GM23248 (cell line): ENCODE measurements at regions not wholly inside any gene's neighbourhood (a gene's known extent, or its start where the extent isn't known, plus 50 kb on each side); places are given as distances from the start of the nearest gene placed in this dataset.

Source experiments
- DNase-seq: peaks from one replicate; pipeline ENCODE4 v3.0.0-alpha.2; 2015
- H2AFZ ChIP-seq: fragments of 200-600 bp; sonication (generic); 2 replicates; pipeline ENCODE4 v1.6.1; 2016; ENCODE audit warnings: antibody characterized with exemption
- H3F3A ChIP-seq: fragments of 200-600 bp; sonication (generic); 2 replicates; pipeline ENCODE4 v1.6.1; 2016; ENCODE audit warnings: mild to moderate bottlenecking, antibody characterized with exemption, mixed run types; ENCODE audit not compliant: insufficient read depth
- H3K27ac ChIP-seq: fragments of 200-600 bp; sonication (generic); 2 replicates; pipeline ENCODE4 v1.5.1; 2016; ENCODE audit warnings: mild to moderate bottlenecking
- H3K27me3 ChIP-seq: fragments of 200-600 bp; sonication (generic); replicated peaks from 2 replicates; pipeline ENCODE4 v1.6.1; 2016; ENCODE audit warnings: mild to moderate bottlenecking; ENCODE audit not compliant: insufficient read depth
- H3K36me3 ChIP-seq: fragments of 200-600 bp; sonication (generic); 2 replicates; pipeline ENCODE4 v1.6.1; 2016; ENCODE audit warnings: low read depth, mild to moderate bottlenecking
- H3K4me1 ChIP-seq: fragments of 200-600 bp; sonication (generic); 2 replicates; pipeline ENCODE4 v1.6.1; 2016; ENCODE audit warnings: mild to moderate bottlenecking; ENCODE audit not compliant: insufficient read depth
- H3K4me2 ChIP-seq: fragments of 200-600 bp; sonication (generic); one replicate; pipeline ENCODE4 v1.6.1; 2016; ENCODE audit warnings: mild to moderate bottlenecking; ENCODE audit not compliant: unreplicated experiment
- H3K4me3 ChIP-seq: fragments of 200-600 bp; sonication (generic); 2 replicates; pipeline ENCODE4 v1.5.1; 2016; ENCODE audit warnings: mild to moderate bottlenecking
- H3K79me2 ChIP-seq: fragments of 200-600 bp; sonication (generic); 2 replicates; pipeline ENCODE4 v1.6.1; 2016; ENCODE audit warnings: mild to moderate bottlenecking; ENCODE audit not compliant: insufficient read depth
- H3K9ac ChIP-seq: fragments of 200-600 bp; sonication (generic); 2 replicates; pipeline ENCODE4 v1.6.1; 2016; ENCODE audit warnings: mild to moderate bottlenecking
- H3K9me2 ChIP-seq: fragments of 200-600 bp; sonication (generic); 2 replicates; pipeline ENCODE4 v1.6.1; 2016; ENCODE audit warnings: mixed run types, mild to moderate bottlenecking, moderate library complexity; ENCODE audit not compliant: insufficient read depth
- H3K9me3 ChIP-seq: fragments of 200-600 bp; sonication (generic); one replicate; pipeline ENCODE4 v1.6.1; 2017; ENCODE audit warnings: low read depth
- H4K20me1 ChIP-seq: fragments of 200-600 bp; sonication (generic); 2 replicates; pipeline ENCODE4 v1.6.0; 2016; ENCODE audit not compliant: insufficient read depth
- EZH2 ChIP-seq: fragments of 200-600 bp; sonication (generic); IDR thresholded peaks from 2 replicates; pipeline ENCODE4 v1.6.1; 2018; ENCODE audit warnings: antibody characterized with exemption, mild to moderate bottlenecking; ENCODE audit not compliant: insufficient read depth, poor library complexity, severe bottlenecking
- EZH2phosphoT487 ChIP-seq: fragments of 200-600 bp; sonication (generic); IDR thresholded peaks from 2 replicates; pipeline ENCODE4 v1.6.1; 2018; ENCODE audit warnings: antibody characterized with exemption, moderate library complexity, mild to moderate bottlenecking, low read depth; ENCODE audit not compliant: insufficient read depth
- WGBS, 2 experiments: methylation state at CpG; one replicate each; pipeline ENCODE4 v1.1.6; 2015 to 2017; ENCODE audit warnings: low lambda C conversion rate in 2 of 2, low coverage in 1 of 2; ENCODE audit errors: missing lambda C conversion rate in 2 of 2; 5-methylcytosine and 5-hydroxymethylcytosine counted together
- in situ Hi-C: fragments of 300-500 bp; cut with MboI; formaldehyde crosslinking; loops from 2 replicates; pipeline ENCODE4 v1.15.0; 2020

- Histone ChIP-seq H3K4me3 (no peak overlapping the region), H4K20me1 (no peaks in the 10 kb centered on the region), H3F3A (no peaks in the 10 kb centered on the region), H3K9me2 (no peaks in the 10 kb centered on the region), H2AFZ (no peak overlapping the region), H3K27me3 (no peaks in the 10 kb centered on the region), H3K27ac (no peak overlapping the region), H3K79me2 (no peaks in the 10 kb centered on the region), H3K9me3 (no peaks in the 10 kb centered on the region), H3K9ac (no peak overlapping the region), H3K4me2 (no peak overlapping the region), H3K36me3 (no peaks in the 10 kb centered on the region), H3K4me1 (no peaks in the 10 kb centered on the region)
- WGBS, 2 experiments, result 89 to 94% methylated on average over 2 of the region's 2 CpGs
- in situ Hi-C loops, result loop anchor here (25.0 kb wide), 1 partner anchor 314 kb away; no protein-coding TSS in a partner anchor
- no peak for TF ChIP-seq EZH2phosphoT487
- TF ChIP-seq EZH2, result no peak
- no peak for DNase-seq
These were observed 170.7 kb upstream of the XIST start for GRCh38 chrX:74023203-74023602.

- H3K4me1 ChIP-seq, result no peaks in the 10 kb centered on the region
- in situ Hi-C loops, result loop anchor here (10.0 to 25.0 kb wide), 2 partner anchors 163 to 319 kb away; partner anchors contain the start of gene XIST
- no peaks in the 10 kb centered on the region for H3K9me2 ChIP-seq
- H2AFZ ChIP-seq, result no peak overlapping the region
- no peak overlapping the region for H3K4me3 ChIP-seq
- H3K4me2 ChIP-seq, result no peak overlapping the region
- no peak overlapping the region for H3K9ac ChIP-seq
- H3K9me3 ChIP-seq, result no peaks in the 10 kb centered on the region
- no peak for DNase-seq
- H3K27me3 ChIP-seq, result no peaks in the 10 kb centered on the region
- no peaks in the 10 kb centered on the region for H4K20me1 ChIP-seq
- no peaks in the 10 kb centered on the region for H3F3A ChIP-seq
- H3K36me3 ChIP-seq, result no peaks in the 10 kb centered on the region
- no peak for TF ChIP-seq EZH2phosphoT487
- TF ChIP-seq EZH2, result no peak
- H3K79me2 ChIP-seq, result no peaks in the 10 kb centered on the region
- H3K27ac ChIP-seq, result no peak overlapping the region
- WGBS, 2 experiments, result 93 to 94% methylated on average over 8 of the region's 8 CpGs
These were observed 165.7 kb upstream of the XIST start for GRCh38 chrX:74018253-74018652.

DNA sequence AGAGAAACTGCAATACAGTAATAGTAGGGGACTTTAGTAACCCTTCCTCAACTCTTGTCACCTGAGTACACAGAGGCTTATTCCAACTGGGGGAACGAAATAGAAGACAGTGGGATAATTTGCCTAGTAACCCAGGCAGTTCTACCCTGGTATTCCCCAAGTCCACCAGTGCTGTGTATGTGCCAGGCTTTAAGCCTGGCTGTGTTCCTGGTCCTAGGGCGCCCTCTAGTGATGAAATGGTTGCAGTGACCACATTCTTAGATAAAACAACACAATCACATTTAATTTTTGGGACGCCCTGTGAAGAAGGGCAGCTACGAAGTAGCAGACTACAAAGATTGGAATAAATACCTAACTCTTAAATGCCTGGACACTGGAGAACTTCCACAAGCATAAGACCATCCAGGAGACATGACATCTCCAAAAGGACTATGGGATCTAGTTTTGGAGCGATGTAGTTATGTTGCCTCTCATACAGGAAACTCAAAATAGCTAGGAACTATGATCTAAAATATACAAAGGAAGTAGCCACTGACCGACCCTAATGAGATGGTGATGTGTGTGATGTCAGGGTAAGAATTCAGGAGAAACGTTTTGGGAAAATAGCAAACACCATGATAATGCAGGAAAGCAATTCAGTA is 163.0 kb upstream of the XIST start:
- Histone ChIP-seq H2AFZ (no peak overlapping the region), H3K27me3 (no peaks in the 10 kb centered on the region), H3K27ac (no peak overlapping the region), H4K20me1 (no peaks in the 10 kb centered on the region), H3K9ac (no peak overlapping the region), H3K9me3 (no peaks in the 10 kb centered on the region), H3F3A (no peaks in the 10 kb centered on the region), H3K79me2 (no peaks in the 10 kb centered on the region), H3K4me1 (no peaks in the 10 kb centered on the region), H3K36me3 (no peaks in the 10 kb centered on the region), H3K9me2 (no peaks in the 10 kb centered on the region), H3K4me2 (no peak overlapping the region), H3K4me3 (no peak overlapping the region)
- WGBS, 2 experiments, result 15 to 16% methylated on average over 7 of the region's 7 CpGs
- no peak for TF ChIP-seq EZH2
- TF ChIP-seq EZH2phosphoT487, result no peak
- in situ Hi-C loops, result loop anchor here (10.0 to 25.0 kb wide), 2 partner anchors 161 to 322 kb away; partner anchors contain the start of gene XIST
- DNase-seq, result peak; percentile 56

DNA sequence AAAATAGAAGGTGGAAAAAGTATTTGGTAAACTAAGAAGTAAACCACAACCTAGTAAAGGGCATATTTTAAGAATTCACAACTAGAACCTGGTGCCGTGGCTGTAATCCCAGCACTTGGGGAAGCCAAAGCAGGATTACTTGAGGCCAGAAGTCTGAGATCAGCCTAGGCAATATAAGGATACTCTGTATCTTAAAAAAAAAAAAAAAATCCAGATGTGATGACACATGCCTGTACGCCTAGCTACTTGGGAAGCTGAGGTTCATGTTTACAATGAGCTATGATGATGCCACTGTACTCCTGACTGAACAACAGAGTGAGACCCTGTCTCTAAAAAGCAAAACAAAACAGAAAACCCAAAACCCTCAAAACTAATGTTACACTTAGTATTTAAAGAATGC is 156.5 kb upstream of the XIST start:
- Histone ChIP-seq H3K4me2 (no peak overlapping the region), H3F3A (no peaks in the 10 kb centered on the region), H3K36me3 (no peaks in the 10 kb centered on the region), H4K20me1 (no peaks in the 10 kb centered on the region), H3K4me3 (no peak overlapping the region), H3K9me3 (no peaks in the 10 kb centered on the region), H3K9me2 (no peaks in the 10 kb centered on the region), H3K4me1 (peaks cover 9% of the 10 kb centered on the region), H3K79me2 (no peaks in the 10 kb centered on the region), H3K27ac (0 out of 2 replicates have a peak overlapping the region, but pooled peaks have one; percentile 27), H2AFZ (no peak overlapping the region), H3K27me3 (no peaks in the 10 kb centered on the region), H3K9ac (no peak overlapping the region)
- 88 to 94% methylated on average over 2 of the region's 2 CpGs for whole genome bisulfite sequencing, 2 experiments
- DNase-seq, result peak; percentile 20
- in situ Hi-C loops, result loop anchor here (10.0 to 25.0 kb wide), 2 partner anchors 134 to 328 kb away; no protein-coding TSS in a partner anchor
- TF ChIP-seq EZH2phosphoT487, result no peak
- no peak for TF ChIP-seq EZH2
